H9 (cell line): ENCODE measurements at regions not wholly inside any gene's neighbourhood (a gene's known extent, or its start where the extent isn't known, plus 50 kb on each side); places are given as distances from the start of the nearest gene placed in this dataset.

Source experiments
- DNase-seq: peaks from one replicate; pipeline ENCODE4 v3.0.0-alpha.2; 2017
- H2AFZ ChIP-seq: one replicate; pipeline ENCODE4 v1.6.1; 2013; ENCODE audit warnings: mild to moderate bottlenecking, low read length, control low read depth, moderate library complexity
- H2AK5ac ChIP-seq: 2 replicates; pipeline ENCODE4 v1.6.1; 2013; ENCODE audit warnings: low read length, control low read depth, mixed read lengths; ENCODE audit not compliant: insufficient read length
- H2BK120ac ChIP-seq: one replicate; pipeline ENCODE4 v1.6.1; 2013; ENCODE audit warnings: low read depth, mild to moderate bottlenecking, low read length, control low read depth, inconsistent platforms; ENCODE audit not compliant: poor library complexity, severe bottlenecking
- H2BK12ac ChIP-seq: 2 replicates; pipeline ENCODE4 v1.6.1; 2013; ENCODE audit warnings: low read length, control low read depth, mixed read lengths, low read depth; ENCODE audit not compliant: insufficient read length
- H2BK15ac ChIP-seq: 2 replicates; pipeline ENCODE4 v1.6.1; 2013; ENCODE audit warnings: low read depth, low read length, control low read depth
- H2BK20ac ChIP-seq: one replicate; pipeline ENCODE4 v1.6.1; 2013; ENCODE audit warnings: low read depth, mild to moderate bottlenecking, low read length, control low read depth, inconsistent platforms; ENCODE audit not compliant: poor library complexity, severe bottlenecking
- H2BK5ac ChIP-seq: 2 replicates; pipeline ENCODE4 v1.6.1; 2013; ENCODE audit warnings: low read length, control low read depth, mixed read lengths; ENCODE audit not compliant: insufficient read length
- H3K14ac ChIP-seq: 2 replicates; pipeline ENCODE4 v1.6.1; 2013; ENCODE audit warnings: low read length, control low read depth; ENCODE audit not compliant: insufficient read depth
- H3K18ac ChIP-seq: 2 replicates; pipeline ENCODE4 v1.6.1; 2013; ENCODE audit warnings: low read depth, mild to moderate bottlenecking, mixed read lengths, low read length, control low read depth; ENCODE audit not compliant: insufficient read length
- H3K23ac ChIP-seq: 2 replicates; pipeline ENCODE4 v1.6.1; 2013; ENCODE audit warnings: low read length, control low read depth, mixed read lengths, low read depth; ENCODE audit not compliant: insufficient read length
- H3K23me2 ChIP-seq: 2 replicates; pipeline ENCODE4 v1.6.1; 2013; ENCODE audit warnings: low read depth, mild to moderate bottlenecking, mixed read lengths, low read length, control low read depth; ENCODE audit not compliant: insufficient read length, poor library complexity, severe bottlenecking
- H3K27ac ChIP-seq: 2 replicates; pipeline ENCODE4 v1.5.1; 2013; ENCODE audit warnings: low read length, control low read depth, mixed read lengths, low read depth; ENCODE audit not compliant: insufficient read length
- H3K27me3 ChIP-seq: 2 replicates; pipeline ENCODE4 v1.6.1; 2013; ENCODE audit warnings: low read length, control low read depth, inconsistent platforms; ENCODE audit not compliant: insufficient read depth
- H3K4ac ChIP-seq: 2 replicates; pipeline ENCODE4 v1.6.1; 2013; ENCODE audit warnings: low read depth, mild to moderate bottlenecking, control low read depth, inconsistent platforms, low read length, moderate library complexity
- H3K4me1 ChIP-seq: 2 replicates; pipeline ENCODE4 v1.6.1; 2013; ENCODE audit warnings: low read length, control low read depth, inconsistent platforms; ENCODE audit not compliant: insufficient read depth
- H3K4me2 ChIP-seq: 2 replicates; pipeline ENCODE4 v1.6.1; 2013; ENCODE audit warnings: low read length, control low read depth, mixed read lengths; ENCODE audit not compliant: insufficient read length, insufficient read depth
- H3K56ac ChIP-seq: 2 replicates; pipeline ENCODE4 v1.6.1; 2013; ENCODE audit warnings: low read depth, mild to moderate bottlenecking, mixed read lengths, low read length, control low read depth; ENCODE audit not compliant: insufficient read length
- H3K79me1 ChIP-seq: 2 replicates; pipeline ENCODE4 v1.6.1; 2013; ENCODE audit warnings: low read depth, mild to moderate bottlenecking, moderate library complexity, low read length, control low read depth, inconsistent platforms; ENCODE audit not compliant: insufficient read depth, poor library complexity, severe bottlenecking
- H3K79me2 ChIP-seq: 2 replicates; pipeline ENCODE4 v1.6.1; 2013; ENCODE audit warnings: low read length, control low read depth, inconsistent platforms; ENCODE audit not compliant: insufficient read depth
- H3K9ac ChIP-seq: 2 replicates; pipeline ENCODE4 v1.6.1; 2013; ENCODE audit warnings: low read length, control low read depth, mixed read lengths; ENCODE audit not compliant: insufficient read length; ENCODE audit errors: extremely low read depth
- H3K9me3 ChIP-seq: one replicate; pipeline ENCODE4 v1.6.1; 2013; ENCODE audit warnings: low read depth, low read length, inconsistent platforms; ENCODE audit not compliant: control insufficient read depth
- H3T11ph ChIP-seq: one replicate; pipeline ENCODE4 v1.6.1; 2013; ENCODE audit warnings: mild to moderate bottlenecking, low read length, control low read depth, inconsistent platforms
- H4K20me1 ChIP-seq: one replicate; pipeline ENCODE4 v1.6.1; 2013; ENCODE audit not compliant: control insufficient read depth, insufficient read length, insufficient read depth
- H4K5ac ChIP-seq: 2 replicates; pipeline ENCODE4 v1.6.1; 2013; ENCODE audit warnings: low read depth, mild to moderate bottlenecking, mixed read lengths, low read length, control low read depth; ENCODE audit not compliant: insufficient read length
- H4K8ac ChIP-seq: replicated peaks from 2 replicates; pipeline ENCODE4 v1.6.1; 2013; ENCODE audit warnings: low read length, control low read depth, mixed read lengths, low read depth; ENCODE audit not compliant: insufficient read length
- H4K91ac ChIP-seq: 2 replicates; pipeline ENCODE4 v1.6.1; 2013; ENCODE audit warnings: low read depth, mild to moderate bottlenecking, moderate library complexity, mixed read lengths, low read length, control low read depth; ENCODE audit not compliant: insufficient read length
- H3K27ac Mint-ChIP-seq, 3 experiments: 2 replicates in 2 of 3; 3 replicates in 1 of 3; pipeline ENCODE4 v1.8.0; 2020 to 2021; ENCODE audit warnings: mixed read lengths in 3 of 3, mild to moderate bottlenecking in 1 of 3, moderate library complexity in 1 of 3
- H3K27me3 Mint-ChIP-seq: 2 replicates; pipeline ENCODE4 v1.8.0; 2021; ENCODE audit warnings: low read depth, mild to moderate bottlenecking, moderate library complexity, mixed read lengths
- H3K36me3 Mint-ChIP-seq, 3 experiments: 2 replicates in 2 of 3; 3 replicates in 1 of 3; pipeline ENCODE4 v1.8.0; 2020 to 2021; ENCODE audit warnings: low read depth in 3 of 3, mixed read lengths in 3 of 3; ENCODE audit not compliant: insufficient read depth in 1 of 3
- H3K4me1 Mint-ChIP-seq, 2 experiments: 2 replicates each; pipeline ENCODE4 v1.8.0; 2020; ENCODE audit warnings: mixed read lengths in 2 of 2
- H3K4me3 Mint-ChIP-seq, 2 experiments: 2 replicates in 1 of 2; 3 replicates in 1 of 2; pipeline ENCODE4 v1.8.0; 2020 to 2021; ENCODE audit warnings: mild to moderate bottlenecking in 2 of 2, mixed read lengths in 2 of 2, moderate library complexity in 1 of 2
- H3K9me3 Mint-ChIP-seq, 2 experiments: 2 replicates in 1 of 2; 3 replicates in 1 of 2; pipeline ENCODE4 v1.8.0; 2020; ENCODE audit warnings: mild to moderate bottlenecking in 2 of 2, mixed read lengths in 2 of 2, moderate library complexity in 1 of 2
- WGBS: extraction: QIAGEN DNeasy Blood & Tissue Kit; methylation state at CpG from one replicate; pipeline ENCODE4 v1.1.7; 2013; ENCODE audit warnings: missing lambda C conversion rate, low lambda C conversion rate, mixed read lengths; ENCODE audit not compliant: insufficient read length; ENCODE audit errors: extremely low coverage; 5-methylcytosine and 5-hydroxymethylcytosine counted together
- TF ChIP-seq, protein P1 (sequence below): fragments of 200-600 bp; sonication (generic); conservative IDR thresholded peaks from 3 replicates; pipeline ENCODE4 v1.8.0; 2021; ENCODE audit warnings: antibody characterized with exemption, mild to moderate bottlenecking

- TF ChIP-seq, protein P1, sequence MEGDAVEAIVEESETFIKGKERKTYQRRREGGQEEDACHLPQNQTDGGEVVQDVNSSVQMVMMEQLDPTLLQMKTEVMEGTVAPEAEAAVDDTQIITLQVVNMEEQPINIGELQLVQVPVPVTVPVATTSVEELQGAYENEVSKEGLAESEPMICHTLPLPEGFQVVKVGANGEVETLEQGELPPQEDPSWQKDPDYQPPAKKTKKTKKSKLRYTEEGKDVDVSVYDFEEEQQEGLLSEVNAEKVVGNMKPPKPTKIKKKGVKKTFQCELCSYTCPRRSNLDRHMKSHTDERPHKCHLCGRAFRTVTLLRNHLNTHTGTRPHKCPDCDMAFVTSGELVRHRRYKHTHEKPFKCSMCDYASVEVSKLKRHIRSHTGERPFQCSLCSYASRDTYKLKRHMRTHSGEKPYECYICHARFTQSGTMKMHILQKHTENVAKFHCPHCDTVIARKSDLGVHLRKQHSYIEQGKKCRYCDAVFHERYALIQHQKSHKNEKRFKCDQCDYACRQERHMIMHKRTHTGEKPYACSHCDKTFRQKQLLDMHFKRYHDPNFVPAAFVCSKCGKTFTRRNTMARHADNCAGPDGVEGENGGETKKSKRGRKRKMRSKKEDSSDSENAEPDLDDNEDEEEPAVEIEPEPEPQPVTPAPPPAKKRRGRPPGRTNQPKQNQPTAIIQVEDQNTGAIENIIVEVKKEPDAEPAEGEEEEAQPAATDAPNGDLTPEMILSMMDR, result no peak
- no CpG with 5 or more reads among the region's 4 CpGs for WGBS
- no peak overlapping the region for H2AFZ ChIP-seq
Measured at GRCh38 chr4:30005995-30006394, 714.2 kb upstream of the PCDH7 start.

More at GRCh38 chr4:30005995-30006394, 714.2 kb upstream of the PCDH7 start:
- Mint-ChIP-seq H3K4me3 (no peak overlapping the region), H3K9me3 (peaks cover 0 to 2% of the 10 kb centered on the region in 2 experiments; a peak in 3 of 5 replicates), H3K36me3 (peaks cover 0 to 1% (median 1%) of the 10 kb centered on the region in 3 experiments; a peak in 2 of 7 replicates), H3K4me1 (no peaks in the 10 kb centered on the region), H3K27ac (no peak overlapping the region), H3K27me3 (no peaks in the 10 kb centered on the region)
- H2BK12ac ChIP-seq, result no peak overlapping the region
- no peaks in the 10 kb centered on the region for H3K79me2 ChIP-seq
- no peak overlapping the region for H2AK5ac ChIP-seq
- no peak overlapping the region for H3T11ph ChIP-seq
- H3K56ac ChIP-seq, result no peak overlapping the region
- H2BK120ac ChIP-seq, result no peak overlapping the region
- no peak overlapping the region for H3K14ac ChIP-seq
- H3K4me2 ChIP-seq, result no peak overlapping the region
- no peak overlapping the region for H2BK5ac ChIP-seq
- no peaks in the 10 kb centered on the region for H3K23me2 ChIP-seq
- no peak overlapping the region for H3K4ac ChIP-seq
- H4K5ac ChIP-seq, result no peak overlapping the region
- no peak for DNase-seq
- no peaks in the 10 kb centered on the region for H3K9me3 ChIP-seq
- H3K27ac ChIP-seq, result no peak overlapping the region
- no peak overlapping the region for H3K23ac ChIP-seq
- H4K91ac ChIP-seq, result no peak overlapping the region
- no peak overlapping the region for H3K18ac ChIP-seq
- H3K79me1 ChIP-seq, result no peaks in the 10 kb centered on the region
- H3K27me3 ChIP-seq, result no peaks in the 10 kb centered on the region
- no peak overlapping the region for H4K8ac ChIP-seq
- H4K20me1 ChIP-seq, result no peaks in the 10 kb centered on the region
- H3K9ac ChIP-seq, result no peak overlapping the region
- no peak overlapping the region for H2BK15ac ChIP-seq
- H2BK20ac ChIP-seq, result no peak overlapping the region
- H3K4me1 ChIP-seq, result no peaks in the 10 kb centered on the region
